ENCODE measurements at regions not wholly inside any gene's neighbourhood (a gene's known extent, or its start where the extent isn't known, plus 50 kb on each side); places are given as distances from the start of the nearest gene placed in this dataset.

GRCh38 chr11:11742486-11742885, 99.3 kb upstream of the USP47 start:
- no peak overlapping the region for H3K27ac ChIP-seq

GRCh38 chr11:11740836-11741235, 100.9 kb upstream of the USP47 start:
- no peak for DNase-seq (ENCODE audit: low spot score)
- TF ChIP-seq POLR2A (IDR thresholded peaks at IDR 0.05) (no peak), CTCF (IDR thresholded peaks at IDR 0.05) (no peak), POLR2AphosphoS5 (IDR thresholded peaks at IDR 0.05) (no peak)
- no peaks in the 10 kb centered on the region for H3K27me3 ChIP-seq (replicated peaks; ENCODE audit: insufficient read depth)
- intact Hi-C loops (cut with DNase I) = no loop called here
- WGBS = 77% methylated on average over 1 of the region's 1 CpG
- no peaks in the 10 kb centered on the region for H3K36me3 ChIP-seq
- no peak overlapping the region for H3K27ac ChIP-seq
- no peaks in the 10 kb centered on the region for H3K4me1 ChIP-seq (replicated peaks)
- H3K9me3 ChIP-seq = no peaks in the 10 kb centered on the region
- H3K4me3 ChIP-seq = no peak overlapping the region

More at GRCh38 chr11:11742486-11742885, 99.3 kb upstream of the USP47 start:
- H3K36me3 ChIP-seq = no peaks in the 10 kb centered on the region
- no peak for TF ChIP-seq POLR2AphosphoS5 (IDR thresholded peaks at IDR 0.05)
- no peak for TF ChIP-seq POLR2A (IDR thresholded peaks at IDR 0.05)
- no peak for TF ChIP-seq CTCF (IDR thresholded peaks at IDR 0.05)
- no peaks in the 10 kb centered on the region for H3K9me3 ChIP-seq
- no peak overlapping the region for H3K4me3 ChIP-seq
- DNase-seq (ENCODE audit: low spot score) = no peak
- 83% methylated on average over 5 of the region's 5 CpGs for WGBS
- H3K4me1 ChIP-seq (replicated peaks) = no peaks in the 10 kb centered on the region
- no peaks in the 10 kb centered on the region for H3K27me3 ChIP-seq (replicated peaks; ENCODE audit: insufficient read depth)
- intact Hi-C loops (cut with DNase I) = no loop called here

- H3K27me3 ChIP-seq (replicated peaks; ENCODE audit: insufficient read depth) = no peaks in the 10 kb centered on the region
- intact Hi-C loops (cut with DNase I) = no loop called here
- 99% methylated on average over 5 of the region's 6 CpGs for WGBS
- no peak overlapping the region for H3K27ac ChIP-seq
- no peaks in the 10 kb centered on the region for H3K9me3 ChIP-seq
- H3K4me1 ChIP-seq (replicated peaks) = no peaks in the 10 kb centered on the region
- TF ChIP-seq POLR2A (IDR thresholded peaks at IDR 0.05) = no peak
- TF ChIP-seq POLR2AphosphoS5 (IDR thresholded peaks at IDR 0.05) = no peak
- TF ChIP-seq CTCF (IDR thresholded peaks at IDR 0.05) = no peak
- H3K36me3 ChIP-seq = no peaks in the 10 kb centered on the region
- H3K4me3 ChIP-seq = no peak overlapping the region
- no peak for DNase-seq (ENCODE audit: low spot score)
Observed at GRCh38 chr11:11740073-11740702, 101.6 kb upstream of the USP47 start.

GRCh38 chr11:11738370-11738769, 103.4 kb upstream of the USP47 start:
- Histone ChIP-seq H3K27me3 (replicated peaks; ENCODE audit: insufficient read depth) (no peaks in the 10 kb centered on the region), H3K4me3 (no peak overlapping the region), H3K27ac (no peak overlapping the region), H3K36me3 (no peaks in the 10 kb centered on the region), H3K9me3 (no peaks in the 10 kb centered on the region), H3K4me1 (replicated peaks) (no peaks in the 10 kb centered on the region)
- TF ChIP-seq POLR2A (IDR thresholded peaks at IDR 0.05) (no peak), CTCF (IDR thresholded peaks at IDR 0.05) (no peak), POLR2AphosphoS5 (IDR thresholded peaks at IDR 0.05) (no peak)
- WGBS = 92% methylated on average over 2 of the region's 2 CpGs
- intact Hi-C loops (cut with DNase I) = no loop called here
- no peak for DNase-seq (ENCODE audit: low spot score)

DNA sequence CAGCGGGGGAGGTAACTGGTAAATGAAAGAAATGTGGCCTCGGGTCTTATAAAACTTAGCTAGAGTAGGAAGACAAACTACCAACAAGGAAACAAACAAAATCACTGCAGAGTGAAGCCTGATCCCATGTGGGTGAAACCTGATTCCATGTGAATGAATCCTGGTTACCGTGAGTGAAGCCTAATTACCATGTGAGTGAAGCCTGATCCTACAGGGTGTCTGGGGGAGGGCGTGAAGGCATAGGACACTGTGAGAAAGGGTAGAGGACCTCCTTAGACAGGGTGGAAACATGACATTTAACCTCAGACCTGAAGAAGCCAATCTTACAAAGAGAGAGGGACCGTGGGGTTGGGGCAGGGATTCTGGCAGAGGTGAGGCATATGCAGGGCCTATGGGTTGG, 106.2 kb upstream of the USP47 start:
- intact Hi-C loops (cut with DNase I) = no loop called here
- Histone ChIP-seq H3K27ac (no peak overlapping the region), H3K9me3 (no peaks in the 10 kb centered on the region), H3K4me1 (replicated peaks) (no peaks in the 10 kb centered on the region), H3K4me3 (no peak overlapping the region), H3K36me3 (no peaks in the 10 kb centered on the region), H3K27me3 (replicated peaks; ENCODE audit: insufficient read depth) (no peaks in the 10 kb centered on the region)
- WGBS = 55% methylated on average over 5 of the region's 5 CpGs
- no peak for TF ChIP-seq POLR2AphosphoS5 (IDR thresholded peaks at IDR 0.05)
- no peak for TF ChIP-seq CTCF (IDR thresholded peaks at IDR 0.05)
- no peak for TF ChIP-seq POLR2A (IDR thresholded peaks at IDR 0.05)
- no peak for DNase-seq (ENCODE audit: low spot score)
